NCI-H1694 treated with DMSO at 0.1 percent for 48 hours (cell line): ENCODE measurements at regions not wholly inside any gene's neighbourhood (a gene's known extent, or its start where the extent isn't known, plus 50 kb on each side); places are given as distances from the start of the nearest gene placed in this dataset.
A peak's percentile ranks its signal among the peaks of the same experiment; 100 is the strongest.

ENCODE experiments used
- DNase-seq: peaks from one replicate; lab custom pipeline; 2025; lab: John Stamatoyannopoulos, UW

GRCh38 chr11:131192628-131193027 lies 177.8 kb upstream of the NTM start:
- no peak for DNase-seq

GRCh38 chr11:131193031-131193501 lies 177.3 kb upstream of the NTM start:
- DNase-seq: no peak

GRCh38 chr11:131194726-131195125 lies 175.7 kb upstream of the NTM start:
- no peak for DNase-seq

GRCh38 chr11:131195661-131196517 lies 174.5 kb upstream of the NTM start:
- peak; percentile 30 for DNase-seq

- DNase-seq: no peak
These were observed 172.0 kb upstream of the NTM start for GRCh38 chr11:131198161-131199014.

- no peak for DNase-seq
These were observed 171.5 kb upstream of the NTM start for GRCh38 chr11:131199015-131199280.

- DNase-seq: no peak
These were observed 168.7 kb upstream of the NTM start for GRCh38 chr11:131201674-131202073.

GRCh38 chr11:131203040-131203439 lies 167.4 kb upstream of the NTM start:
- no peak for DNase-seq

- DNase-seq: no peak
These were observed 166.1 kb upstream of the NTM start for GRCh38 chr11:131204282-131204681.

- no peak for DNase-seq
These were observed 165.5 kb upstream of the NTM start for GRCh38 chr11:131204765-131205380.

- DNase-seq: no peak
These were observed 163.7 kb upstream of the NTM start for GRCh38 chr11:131206671-131207070.

GRCh38 chr11:131207901-131208300 lies 162.5 kb upstream of the NTM start:
- DNase-seq: no peak

- no peak for DNase-seq
These were observed 152.8 kb upstream of the NTM start for GRCh38 chr11:131217313-131218310.

GRCh38 chr11:131218542-131218941 lies 151.9 kb upstream of the NTM start:
- DNase-seq: no peak

GRCh38 chr11:131219646-131220045 lies 150.8 kb upstream of the NTM start:
- DNase-seq: no peak

GRCh38 chr11:131223198-131223991 lies 147.0 kb upstream of the NTM start:
- no peak for DNase-seq

GRCh38 chr11:131228378-131228777 lies 142.0 kb upstream of the NTM start:
- no peak for DNase-seq

- no peak for DNase-seq
These were observed 141.2 kb upstream of the NTM start for GRCh38 chr11:131229221-131229620.

GRCh38 chr11:131231317-131231940 lies 139.0 kb upstream of the NTM start:
- no peak for DNase-seq

- no peak for DNase-seq
These were observed 138.2 kb upstream of the NTM start for GRCh38 chr11:131232261-131232660.
